Fibroblast of the aortic adventitia (primary cell): ENCODE measurements at regions not wholly inside any gene's neighbourhood (a gene's known extent, or its start where the extent isn't known, plus 50 kb on each side); places are given as distances from the start of the nearest gene placed in this dataset.
A peak's percentile ranks its signal among the peaks of the same experiment; 100 is the strongest.

Source experiments
- DNase-seq: peaks from one replicate; pipeline ENCODE4 v3.0.0-alpha.2; 2010; ENCODE audit warnings: low read depth
- H3K4me3 ChIP-seq: 2 replicates; pipeline ENCODE4 v1.5.1; 2011; ENCODE audit warnings: low read depth, mild to moderate bottlenecking, control low read depth, low read length, moderate library complexity
- TF ChIP-seq, protein P1 (sequence below): IDR thresholded peaks from 2 replicates; pipeline ENCODE4 v1.5.1; 2011; ENCODE audit warnings: mild to moderate bottlenecking, low read length, control low read depth, inconsistent platforms; ENCODE audit not compliant: insufficient read depth

DNA sequence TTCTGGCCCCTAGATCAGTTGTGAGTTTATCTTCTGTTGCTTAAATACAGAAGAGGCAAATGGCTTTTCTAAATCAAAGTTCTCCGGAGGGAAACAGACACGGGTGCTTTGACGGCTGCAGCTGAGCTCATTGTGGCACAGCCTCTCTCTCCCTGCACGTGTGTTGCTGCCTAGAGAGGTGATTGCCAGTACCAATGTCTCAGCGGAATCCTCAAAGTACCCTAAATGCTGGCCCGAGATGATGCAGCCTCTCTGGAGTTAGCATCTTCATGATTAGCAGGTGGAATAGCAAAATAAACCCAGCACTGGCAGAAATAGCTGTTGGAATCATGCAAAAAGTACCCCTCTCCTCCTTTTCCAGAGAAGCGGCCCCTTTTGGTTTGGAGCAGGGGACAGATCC lies 192.2 kb downstream of the PRDM2 start:
- TF ChIP-seq, protein P1, sequence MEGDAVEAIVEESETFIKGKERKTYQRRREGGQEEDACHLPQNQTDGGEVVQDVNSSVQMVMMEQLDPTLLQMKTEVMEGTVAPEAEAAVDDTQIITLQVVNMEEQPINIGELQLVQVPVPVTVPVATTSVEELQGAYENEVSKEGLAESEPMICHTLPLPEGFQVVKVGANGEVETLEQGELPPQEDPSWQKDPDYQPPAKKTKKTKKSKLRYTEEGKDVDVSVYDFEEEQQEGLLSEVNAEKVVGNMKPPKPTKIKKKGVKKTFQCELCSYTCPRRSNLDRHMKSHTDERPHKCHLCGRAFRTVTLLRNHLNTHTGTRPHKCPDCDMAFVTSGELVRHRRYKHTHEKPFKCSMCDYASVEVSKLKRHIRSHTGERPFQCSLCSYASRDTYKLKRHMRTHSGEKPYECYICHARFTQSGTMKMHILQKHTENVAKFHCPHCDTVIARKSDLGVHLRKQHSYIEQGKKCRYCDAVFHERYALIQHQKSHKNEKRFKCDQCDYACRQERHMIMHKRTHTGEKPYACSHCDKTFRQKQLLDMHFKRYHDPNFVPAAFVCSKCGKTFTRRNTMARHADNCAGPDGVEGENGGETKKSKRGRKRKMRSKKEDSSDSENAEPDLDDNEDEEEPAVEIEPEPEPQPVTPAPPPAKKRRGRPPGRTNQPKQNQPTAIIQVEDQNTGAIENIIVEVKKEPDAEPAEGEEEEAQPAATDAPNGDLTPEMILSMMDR: no peak
- DNase-seq: no peak
- H3K4me3 ChIP-seq: no peak overlapping the region

DNA sequence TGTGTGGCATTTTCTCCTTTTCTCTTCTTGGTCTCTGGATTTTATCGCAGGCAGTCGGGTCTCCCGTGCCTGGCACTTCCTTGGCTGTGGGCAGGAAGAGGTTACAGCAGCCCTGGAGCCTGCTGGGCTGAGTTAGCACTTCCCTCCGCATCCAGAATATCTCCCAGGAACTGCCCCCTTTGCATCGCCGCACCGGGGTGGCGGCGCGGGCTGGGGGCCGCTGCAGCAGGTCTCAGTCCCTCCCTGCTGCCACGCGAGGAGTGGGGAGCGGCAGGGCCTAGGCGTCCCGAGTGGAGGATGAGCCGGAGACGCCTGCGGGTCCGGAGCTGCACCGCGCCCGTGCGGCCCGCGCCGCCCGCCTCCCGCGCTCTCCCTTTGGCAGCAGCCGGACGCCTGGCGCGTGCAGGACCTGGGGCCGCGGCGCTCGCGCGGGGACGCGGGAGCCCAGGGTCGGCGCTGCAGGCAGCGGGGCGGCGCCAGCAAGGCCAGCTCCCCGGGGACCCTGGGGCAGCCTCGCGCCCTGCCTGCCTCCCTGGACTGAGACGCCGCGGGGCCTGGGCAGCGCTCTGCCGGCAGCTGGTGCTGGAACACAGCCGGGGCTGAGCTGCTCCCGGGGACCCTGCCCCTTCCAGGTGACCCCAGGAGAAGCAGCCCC lies 192.8 kb downstream of the PRDM2 start:
- DNase-seq: no peak
- TF ChIP-seq, protein P1: no peak
- peak overlapping the region; percentile 22 for H3K4me3 ChIP-seq

DNA sequence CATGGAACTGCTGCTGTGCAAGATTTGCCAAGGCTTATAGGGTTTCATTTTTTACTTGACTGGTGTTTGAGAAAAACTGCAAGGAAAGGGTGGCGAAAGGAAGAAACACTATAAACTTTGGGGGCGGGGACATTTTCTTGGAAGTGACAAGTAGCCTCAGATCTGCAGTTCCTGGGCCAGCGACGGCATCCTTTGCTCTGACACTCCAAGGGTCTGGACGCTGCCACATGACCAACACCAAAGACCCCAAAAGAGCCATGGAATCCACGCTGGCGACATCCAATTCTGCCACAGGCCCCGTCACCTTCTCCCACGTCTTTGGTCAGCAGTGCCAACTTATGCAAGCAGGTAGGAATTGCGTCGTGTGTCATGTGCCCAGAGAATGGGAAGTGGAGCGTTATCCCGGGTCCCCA lies 193.4 kb downstream of the PRDM2 start:
- no peak overlapping the region for H3K4me3 ChIP-seq

DNA sequence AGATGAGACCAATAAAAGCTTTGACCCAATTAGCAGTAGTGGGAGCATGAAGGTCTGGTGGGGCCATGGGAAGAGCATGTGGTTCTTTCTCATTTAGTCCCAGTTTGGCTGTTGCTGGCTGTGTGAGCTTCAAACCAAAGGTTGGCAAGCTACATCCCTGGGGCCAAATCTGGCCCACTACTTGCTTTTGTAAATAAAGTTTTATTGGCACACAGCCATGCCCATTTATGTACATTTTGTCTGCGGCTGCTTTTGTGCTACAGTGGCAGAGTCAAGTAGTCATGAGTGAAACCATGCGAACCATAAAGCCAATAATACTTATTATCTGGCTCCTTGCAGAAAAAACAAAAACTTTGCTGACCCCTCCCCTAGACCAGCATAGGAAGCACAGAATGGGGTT lies 196.9 kb downstream of the PRDM2 start:
- TF ChIP-seq, protein P1: no peak
- H3K4me3 ChIP-seq: no peak overlapping the region
- no peak for DNase-seq

More for the DNA sequence above, 193.4 kb downstream of the PRDM2 start:
- TF ChIP-seq, protein P1: no peak
- no peak for DNase-seq

DNA sequence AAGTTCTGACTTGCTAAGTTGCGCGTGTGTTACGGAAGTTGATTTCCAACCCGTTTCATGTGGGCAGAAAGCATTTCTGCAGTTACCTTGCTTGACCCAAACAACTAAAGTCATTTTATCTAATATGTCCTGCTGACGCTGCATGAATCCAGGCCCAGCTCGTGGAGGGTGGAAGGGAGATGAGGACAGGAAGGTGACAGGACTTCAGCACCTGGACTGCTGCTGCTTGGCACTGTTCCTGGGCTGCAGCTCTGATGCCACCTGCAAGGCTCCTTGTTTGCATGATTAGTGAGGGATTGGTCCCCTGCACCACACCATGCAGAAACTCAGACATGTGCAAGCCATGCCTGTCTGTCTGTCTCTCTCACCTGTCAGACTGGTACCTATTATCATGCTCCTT lies 198.4 kb downstream of the PRDM2 start:
- DNase-seq: no peak
- TF ChIP-seq, protein P1: no peak
- no peak overlapping the region for H3K4me3 ChIP-seq

DNA sequence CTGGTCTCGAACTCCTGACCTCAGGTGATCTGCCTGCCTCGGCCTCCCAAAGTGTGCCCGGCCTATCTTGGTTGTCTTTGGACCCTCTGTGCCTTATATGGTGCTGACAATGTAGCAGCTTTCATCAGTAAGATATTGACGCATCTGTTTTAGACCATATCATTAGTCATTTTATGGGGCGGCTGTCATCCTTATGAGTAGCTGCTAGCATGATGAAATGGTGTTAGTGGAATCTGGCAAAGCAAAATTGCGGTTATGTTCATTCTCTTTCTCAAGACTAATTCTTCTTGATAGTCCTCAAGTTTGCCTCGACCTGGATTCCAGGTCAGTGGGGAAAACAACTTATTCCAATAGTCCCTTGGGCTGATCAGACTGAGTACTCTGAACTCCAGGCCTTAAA lies 199.9 kb downstream of the PRDM2 start:
- DNase-seq: peak; percentile 1
- no peak overlapping the region for H3K4me3 ChIP-seq
- TF ChIP-seq, protein P1: no peak

DNA sequence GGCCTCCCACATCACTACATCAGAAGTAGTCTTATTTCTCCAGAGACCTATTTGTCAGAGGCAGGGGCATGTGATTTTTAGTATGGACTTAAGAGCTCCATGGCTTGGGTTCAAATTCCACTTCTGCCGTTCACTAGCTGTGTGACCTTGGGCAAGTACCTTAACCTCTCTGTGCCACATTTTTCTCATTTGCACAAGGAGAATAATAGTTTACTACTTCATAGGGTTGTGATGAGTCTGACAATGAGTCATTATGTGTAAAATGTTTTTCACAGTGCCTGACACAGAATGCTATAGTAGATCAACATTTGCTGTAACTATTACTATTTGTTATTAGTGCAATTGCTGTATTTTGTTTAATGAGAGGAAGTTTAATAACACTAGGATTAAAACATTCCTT lies 200.6 kb downstream of the PRDM2 start:
- DNase-seq: no peak
- TF ChIP-seq, protein P1: no peak
- no peak overlapping the region for H3K4me3 ChIP-seq
